SU-DHL-6 (cell line): ENCODE measurements at regions not wholly inside any gene's neighbourhood (a gene's known extent, or its start where the extent isn't known, plus 50 kb on each side); places are given as distances from the start of the nearest gene placed in this dataset.

Experiments
- CTCF ChIP-seq: fragments of 200-600 bp; sonication (generic); IDR thresholded peaks from one replicate; pipeline ENCODE4 v1.5.1; 2017; ENCODE audit warnings: antibody characterized with exemption, mild to moderate bottlenecking, low read length, moderate library complexity; ENCODE audit not compliant: insufficient read depth, poor library complexity, severe bottlenecking
- EZH2phosphoT487 ChIP-seq: fragments of 200-600 bp; sonication (generic), shearing (Covaris generic); conservative IDR thresholded peaks from 2 replicates; pipeline ENCODE4 v1.6.1; 2018; ENCODE audit warnings: mild to moderate bottlenecking, antibody characterized with exemption, low read length, moderate library complexity, mixed read lengths

DNA sequence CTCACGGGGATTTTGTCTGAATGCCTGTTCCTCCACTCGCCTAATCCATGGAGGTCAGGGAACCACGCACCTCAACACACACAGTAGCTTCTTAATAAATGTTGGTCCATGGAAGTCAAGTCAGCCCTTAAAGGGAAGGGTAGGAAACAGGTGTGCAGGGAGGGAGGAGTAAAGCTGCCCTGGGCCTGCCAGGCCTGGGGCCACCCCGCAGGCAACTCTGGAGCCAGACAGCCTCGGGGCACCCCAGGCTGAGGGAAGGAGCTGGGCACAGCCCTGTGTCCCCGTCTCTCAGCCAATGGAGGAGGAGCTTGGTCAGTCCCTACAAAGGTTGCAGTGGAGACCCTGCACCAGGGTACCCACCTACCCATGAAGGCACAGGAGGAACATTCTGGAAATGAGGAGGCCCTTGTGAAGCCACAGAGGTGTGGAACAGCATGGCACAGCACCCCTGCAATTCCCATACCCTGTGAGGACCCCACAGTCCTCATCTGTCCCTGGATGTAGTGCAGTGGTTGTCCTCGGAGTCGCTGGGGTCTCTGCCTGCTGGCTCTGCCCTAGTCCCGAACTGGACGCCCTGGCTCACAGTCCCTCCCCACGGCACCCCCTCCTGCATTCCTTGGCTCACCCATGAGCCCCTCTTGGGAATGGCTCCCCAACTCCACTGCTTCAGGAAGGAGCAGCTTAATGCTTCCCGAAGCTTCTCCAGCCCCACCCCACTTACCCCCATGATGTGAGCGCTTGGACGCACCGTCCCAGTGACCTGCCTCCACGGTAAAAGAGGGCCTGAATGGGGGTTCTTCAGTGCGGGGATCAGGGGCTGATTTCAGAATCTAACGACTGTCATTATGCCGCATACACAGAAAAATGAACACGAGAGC lies 79.2 kb upstream of the INSIG1 start:
- TF ChIP-seq CTCF (no peak), EZH2phosphoT487 (no peak)
